GM12878 (cell line): ENCODE measurements at regions not wholly inside any gene's neighbourhood (a gene's known extent, or its start where the extent isn't known, plus 50 kb on each side); places are given as distances from the start of the nearest gene placed in this dataset.

Experiments used
- ATAC-seq: fragments of 200-7000 bp; cut with Tn5 transposase; 3 replicates; pipeline ENCODE4 v1.9.1; 2020; ENCODE audit warnings: mild to moderate bottlenecking, moderate library complexity
- BruUV-seq: library from RNA; stranded (reverse); fragments of 400-500 nt; replicated peaks from 2 replicates; lab custom pipeline; 2021; lab: Mats Ljungman, UMichigan
- CTCF ChIA-PET: fragments of 300-600 bp; sonication (Branson Sonifier 250); formaldehyde crosslinking; extraction: SDS; loops from one replicate; lab custom pipeline; 2021; ENCODE audit warnings: inconsistent platforms; lab: Yijun Ruan, JAX
- POLR2A ChIA-PET: fragments of 350-600 bp; formaldehyde crosslinking; extraction: SDS; loops from one replicate; lab custom pipeline; 2021; ENCODE audit warnings: inconsistent platforms; lab: Charles Lee
- RAD21 ChIA-PET: fragments of 300-600 bp; sonication (Branson Sonifier 250); formaldehyde crosslinking; loops from one replicate; lab custom pipeline; 2023; ENCODE audit warnings: antibody characterized with exemption; ENCODE audit not compliant: unreplicated experiment; lab: Charles Lee
- SMC1A ChIA-PET: fragments of 300-600 bp; sonication (Branson Sonifier 250); formaldehyde crosslinking; loops from one replicate; lab custom pipeline; 2023; ENCODE audit not compliant: unreplicated experiment, uncharacterized antibody; lab: Charles Lee
- DNase-seq: peaks from one replicate; pipeline ENCODE4 v3.0.0-alpha.2; 2011; ENCODE audit warnings: low read depth, low spot score
- FAIRE-seq: peaks from 3 replicates; lab custom pipeline; 2011; peaks lifted over from hg19 to GRCh38; lab: Jason Lieb, UNC
- H2AFZ ChIP-seq: 2 replicates; pipeline ENCODE4 v1.6.0; 2011; ENCODE audit warnings: low read depth, low read length, control low read depth; ENCODE audit not compliant: control insufficient read depth
- H3K27ac ChIP-seq: 2 replicates; pipeline ENCODE4 v1.5.1; 2011; ENCODE audit warnings: control low read depth; ENCODE audit not compliant: control insufficient read depth, insufficient read depth
- H3K27me3 ChIP-seq, 2 experiments: replicated peaks in 1 of 2; 2 replicates each; pipeline versions ENCODE4 v1.6.0 to v1.6.1; 2011; ENCODE audit warnings: low read length in 1 of 2; ENCODE audit not compliant: control insufficient read depth in 2 of 2, insufficient read depth in 2 of 2
- H3K36me3 ChIP-seq, 2 experiments: 2 replicates each; pipeline ENCODE4 v1.5.1; 2011; ENCODE audit warnings: low read length in 1 of 2; ENCODE audit not compliant: control insufficient read depth in 2 of 2, insufficient read depth in 2 of 2
- H3K4me1 ChIP-seq: 2 replicates; pipeline ENCODE4 v1.6.1; 2011; ENCODE audit warnings: mild to moderate bottlenecking, low read length, moderate library complexity, mixed read lengths; ENCODE audit not compliant: control insufficient read depth, insufficient read depth
- H3K4me2 ChIP-seq: 2 replicates; pipeline ENCODE4 v1.6.0; 2011; ENCODE audit warnings: control low read depth; ENCODE audit not compliant: control insufficient read depth, insufficient read depth
- H3K4me3 ChIP-seq: fragments of 200-600 bp; sonication (generic); 2 replicates; pipeline ENCODE4 v1.5.1; 2016
- H3K79me2 ChIP-seq: 2 replicates; pipeline ENCODE4 v1.6.0; 2011; ENCODE audit warnings: low read length; ENCODE audit not compliant: control insufficient read depth, insufficient read depth
- H3K9ac ChIP-seq: 2 replicates; pipeline ENCODE4 v1.8.0; 2011; ENCODE audit warnings: low read length, control low read depth, mixed read lengths; ENCODE audit not compliant: control insufficient read depth, insufficient read depth
- H3K9me3 ChIP-seq: replicated peaks from 3 replicates; pipeline ENCODE4 v1.5.1; 2011; ENCODE audit warnings: mild to moderate bottlenecking, low read length; ENCODE audit not compliant: control insufficient read depth, insufficient read depth
- H4K20me1 ChIP-seq: 2 replicates; pipeline ENCODE4 v1.6.0; 2011; ENCODE audit not compliant: control insufficient read depth, insufficient read depth
- CBX3 ChIP-seq: fragments of 200-600 bp; sonication (generic); IDR thresholded peaks from 2 replicates; pipeline ENCODE4 v1.6.1; 2016; ENCODE audit warnings: low read depth, borderline replicate concordance
- CHD4 ChIP-seq: fragments of 200-600 bp; sonication (generic); IDR thresholded peaks from 2 replicates; pipeline ENCODE4 v1.6.1; 2016; ENCODE audit warnings: mild to moderate bottlenecking
- E2F8 ChIP-seq: fragments of 450-650 bp; IDR thresholded peaks from 2 replicates; pipeline ENCODE4 v1.6.1; 2018; ENCODE audit warnings: mild to moderate bottlenecking, low read depth, moderate library complexity; ENCODE audit not compliant: partially characterized antibody
- EP300 ChIP-seq, 2 experiments: fragments of 150-350 bp in 1 of 2; IDR thresholded peaks; 2 replicates each; pipeline ENCODE4 v1.6.1; 2011 to 2012; ENCODE audit warnings: low read depth in 2 of 2, low read length in 2 of 2, borderline replicate concordance in 1 of 2, improper control_type of control experiment in 1 of 2, inconsistent platforms in 1 of 2; ENCODE audit not compliant: control insufficient read depth in 1 of 2
- HDAC2 ChIP-seq: fragments of 200-600 bp; sonication (generic); IDR thresholded peaks from 2 replicates; pipeline ENCODE4 v1.6.1; 2017
- KLF5 ChIP-seq: fragments of 450-650 bp; IDR thresholded peaks from 2 replicates; pipeline ENCODE4 v1.6.1; 2014; ENCODE audit warnings: mild to moderate bottlenecking; ENCODE audit not compliant: partially characterized antibody
- MYB ChIP-seq: fragments of 150-350 bp; IDR thresholded peaks from 2 replicates; pipeline ENCODE4 v1.6.1; 2014; ENCODE audit warnings: mild to moderate bottlenecking, low read depth, low read length, borderline replicate concordance
- RB1 ChIP-seq: fragments of 450-650 bp; formaldehyde crosslinking; IDR thresholded peaks from 2 replicates; pipeline ENCODE4 v1.6.1; 2017; ENCODE audit warnings: mild to moderate bottlenecking, borderline replicate concordance
- SIN3A ChIP-seq: IDR thresholded peaks from 2 replicates; pipeline ENCODE4 v1.6.1; 2012; ENCODE audit warnings: low read depth, low read length, improper control_type of control experiment
- SPI1 ChIP-seq: IDR thresholded peaks from 2 replicates; pipeline ENCODE4 v1.6.1; 2011; ENCODE audit warnings: low read depth, mild to moderate bottlenecking, low read length, moderate library complexity, borderline replicate concordance; ENCODE audit not compliant: insufficient read depth
- TAF1 ChIP-seq: IDR thresholded peaks from 2 replicates; pipeline ENCODE4 v1.6.1; 2011; ENCODE audit warnings: mild to moderate bottlenecking, low read depth, low read length, borderline replicate concordance
- ZNF592 ChIP-seq: fragments of 450-650 bp; IDR thresholded peaks from 2 replicates; pipeline ENCODE4 v1.6.1; 2017; ENCODE audit warnings: mild to moderate bottlenecking, moderate library complexity
- ZNF622 ChIP-seq: fragments of 450-650 bp; IDR thresholded peaks from 2 replicates; pipeline ENCODE4 v1.6.1; 2017; ENCODE audit warnings: mild to moderate bottlenecking, inconsistent platforms
- WGBS: methylation state at CpG from one replicate; pipeline ENCODE4 v1.1.6; 2016; ENCODE audit warnings: low lambda C conversion rate; ENCODE audit not compliant: insufficient replicate concordance, insufficient coverage; ENCODE audit errors: missing lambda C conversion rate; 5-methylcytosine and 5-hydroxymethylcytosine counted together
- in situ Hi-C: fragments of 300-500 bp; cut with MboI; formaldehyde crosslinking; loops from 9 replicates; pipeline ENCODE4 v1.14.3; 2018; ENCODE audit warnings: mixed read lengths
- intact Hi-C: fragments of 100-400 bp; cut with micrococcal nuclease; formaldehyde crosslinking; loops from one replicate; pipeline ENCODE4 v1.14.2; 2022; ENCODE audit not compliant: unreplicated experiment
- TF ChIP-seq, protein P1 (sequence below): IDR thresholded peaks from 2 replicates; pipeline ENCODE4 v1.6.1; 2012; ENCODE audit warnings: mild to moderate bottlenecking, low read depth, low read length

DNA sequence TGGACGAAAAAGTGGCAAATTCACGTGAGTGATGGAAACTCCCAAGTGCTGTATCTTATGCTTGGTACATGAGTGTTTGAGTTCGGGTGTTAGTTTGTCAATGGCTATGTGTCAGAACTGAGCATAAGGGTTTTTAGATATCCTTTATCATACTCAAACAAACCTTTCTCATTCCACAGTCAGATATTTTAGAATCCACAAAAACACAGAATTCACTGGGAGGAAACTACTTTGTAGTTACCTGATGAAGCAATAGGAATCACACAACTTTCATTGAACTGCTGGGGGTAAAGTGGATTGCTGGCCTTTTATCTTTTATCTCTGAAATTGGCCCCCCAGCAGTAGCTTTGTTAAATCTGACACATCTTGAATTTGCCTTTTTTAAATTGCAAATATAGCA is 64.0 kb downstream of the DKK1 start (continued):
- no peak for TF ChIP-seq E2F8
- TF ChIP-seq, protein P1, sequence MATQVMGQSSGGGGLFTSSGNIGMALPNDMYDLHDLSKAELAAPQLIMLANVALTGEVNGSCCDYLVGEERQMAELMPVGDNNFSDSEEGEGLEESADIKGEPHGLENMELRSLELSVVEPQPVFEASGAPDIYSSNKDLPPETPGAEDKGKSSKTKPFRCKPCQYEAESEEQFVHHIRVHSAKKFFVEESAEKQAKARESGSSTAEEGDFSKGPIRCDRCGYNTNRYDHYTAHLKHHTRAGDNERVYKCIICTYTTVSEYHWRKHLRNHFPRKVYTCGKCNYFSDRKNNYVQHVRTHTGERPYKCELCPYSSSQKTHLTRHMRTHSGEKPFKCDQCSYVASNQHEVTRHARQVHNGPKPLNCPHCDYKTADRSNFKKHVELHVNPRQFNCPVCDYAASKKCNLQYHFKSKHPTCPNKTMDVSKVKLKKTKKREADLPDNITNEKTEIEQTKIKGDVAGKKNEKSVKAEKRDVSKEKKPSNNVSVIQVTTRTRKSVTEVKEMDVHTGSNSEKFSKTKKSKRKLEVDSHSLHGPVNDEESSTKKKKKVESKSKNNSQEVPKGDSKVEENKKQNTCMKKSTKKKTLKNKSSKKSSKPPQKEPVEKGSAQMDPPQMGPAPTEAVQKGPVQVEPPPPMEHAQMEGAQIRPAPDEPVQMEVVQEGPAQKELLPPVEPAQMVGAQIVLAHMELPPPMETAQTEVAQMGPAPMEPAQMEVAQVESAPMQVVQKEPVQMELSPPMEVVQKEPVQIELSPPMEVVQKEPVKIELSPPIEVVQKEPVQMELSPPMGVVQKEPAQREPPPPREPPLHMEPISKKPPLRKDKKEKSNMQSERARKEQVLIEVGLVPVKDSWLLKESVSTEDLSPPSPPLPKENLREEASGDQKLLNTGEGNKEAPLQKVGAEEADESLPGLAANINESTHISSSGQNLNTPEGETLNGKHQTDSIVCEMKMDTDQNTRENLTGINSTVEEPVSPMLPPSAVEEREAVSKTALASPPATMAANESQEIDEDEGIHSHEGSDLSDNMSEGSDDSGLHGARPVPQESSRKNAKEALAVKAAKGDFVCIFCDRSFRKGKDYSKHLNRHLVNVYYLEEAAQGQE, result no peak
- TF ChIP-seq SIN3A, result no peak
- TF ChIP-seq RB1, result no peak
- TF ChIP-seq SPI1, result no peak
- no peak for TF ChIP-seq KLF5

GRCh38 chr10:52379287-52379686 is 65.2 kb downstream of the DKK1 start:
- H3K27me3 ChIP-seq, result no peaks in the 10 kb centered on the region; a peak in 1 of 4 replicates
- FAIRE-seq (no peak), ATAC-seq (no peak), DNase-seq (no peak)
- no peak overlapping the region for H3K9ac ChIP-seq
- no peak overlapping the region for H3K27ac ChIP-seq
- ChIA-PET SMC1A (no interaction called here), CTCF (no interaction called here), RAD21 (no interaction called here), POLR2A (no interaction called here)
- 3% methylated on average over 3 of the region's 3 CpGs for WGBS
- H3K9me3 ChIP-seq, result no peaks in the 10 kb centered on the region
- H3K36me3 ChIP-seq, result no peaks in the 10 kb centered on the region
- no peak overlapping the region for H3K4me3 ChIP-seq
- in situ Hi-C loops, result no loop called here
- H3K4me1 ChIP-seq, result no peaks in the 10 kb centered on the region
- no TSS peak for BruUV-seq
- H3K4me2 ChIP-seq, result no peak overlapping the region
- H3K79me2 ChIP-seq, result no peaks in the 10 kb centered on the region
- H2AFZ ChIP-seq, result no peak overlapping the region
- intact Hi-C loops, result no loop called here
- H4K20me1 ChIP-seq, result no peaks in the 10 kb centered on the region
- TF ChIP-seq HDAC2 (no peak), ZNF592 (no peak), CHD4 (no peak), MYB (no peak), CBX3 (no peak), TAF1 (no peak), EP300 (IDR thresholded peaks at IDR 0.05; ENCODE audit: borderline replicate concordance in 1 of 2, control insufficient read depth in 1 of 2, low read depth in 2 of 2, low read length in 2 of 2) (no peak), ZNF622 (no peak)
